ENCODE measurements at regions not wholly inside any gene's neighbourhood (a gene's known extent, or its start where the extent isn't known, plus 50 kb on each side); places are given as distances from the start of the nearest gene placed in this dataset.
"Not testable (repeated sequence)": the region's sequence is repeated elsewhere in the genome, so short reads cannot be mapped to it uniquely, and the experiment has no call there.

- DNase-seq: no peak
Observed at GRCh38 chr4:144376866-144377265, 236.3 kb upstream of the GYPA start.

GRCh38 chr4:144384408-144384807, 243.9 kb upstream of the GYPA start:
- no peak for DNase-seq

- no peak for DNase-seq
Observed at GRCh38 chr4:144399927-144400326, 246.0 kb upstream of the HHIP start.

- no peak for DNase-seq
Observed at GRCh38 chr4:144402176-144402575, 243.8 kb upstream of the HHIP start.

GRCh38 chr4:144402999-144403398, 243.0 kb upstream of the HHIP start:
- no peak for DNase-seq

- no peak for DNase-seq
Observed at GRCh38 chr4:144403893-144404292, 242.1 kb upstream of the HHIP start.

- DNase-seq: no peak
Observed at GRCh38 chr4:144409525-144409924, 236.4 kb upstream of the HHIP start.

GRCh38 chr4:144410230-144410783, 235.6 kb upstream of the HHIP start:
- DNase-seq: no peak

- DNase-seq: no peak
Observed at GRCh38 chr4:144411119-144411518, 234.8 kb upstream of the HHIP start.

GRCh38 chr4:144411700-144412099, 234.3 kb upstream of the HHIP start:
- no peak for DNase-seq

- DNase-seq: no peak
Observed at GRCh38 chr4:144421056-144421455, 224.9 kb upstream of the HHIP start.

- DNase-seq: no peak
Observed at GRCh38 chr4:144421839-144422565, 224.0 kb upstream of the HHIP start.

GRCh38 chr4:144423930-144424329, 222.0 kb upstream of the HHIP start:
- no peak for DNase-seq

GRCh38 chr4:144426023-144426422, 219.9 kb upstream of the HHIP start:
- DNase-seq: not testable (repeated sequence)

GRCh38 chr4:144442713-144443112, 203.2 kb upstream of the HHIP start:
- DNase-seq: no peak

- DNase-seq: no peak
Observed at GRCh38 chr4:144449611-144450010, 196.3 kb upstream of the HHIP start.

- DNase-seq: no peak
Observed at GRCh38 chr4:144450526-144450925, 195.4 kb upstream of the HHIP start.

GRCh38 chr4:144451766-144452450, 194.0 kb upstream of the HHIP start:
- DNase-seq: no peak

- DNase-seq: no peak
Observed at GRCh38 chr4:144456196-144456595, 189.8 kb upstream of the HHIP start.

GRCh38 chr4:144461906-144462305, 184.1 kb upstream of the HHIP start:
- no peak for DNase-seq

GRCh38 chr4:144463236-144463635, 182.7 kb upstream of the HHIP start:
- DNase-seq: no peak

- DNase-seq: no peak
Observed at GRCh38 chr4:144463896-144464295, 182.1 kb upstream of the HHIP start.

GRCh38 chr4:144465546-144465945, 180.4 kb upstream of the HHIP start:
- DNase-seq: no peak

GRCh38 chr4:144480068-144480467, 165.9 kb upstream of the HHIP start:
- DNase-seq: no peak
